Smooth muscle cell (in vitro differentiated cells): ENCODE measurements at regions not wholly inside any gene's neighbourhood (a gene's known extent, or its start where the extent isn't known, plus 50 kb on each side); places are given as distances from the start of the nearest gene placed in this dataset.

ENCODE experiments used
- DNase-seq: peaks from one replicate; lab custom pipeline; 2025; ENCODE audit not compliant: unreplicated experiment; lab: John Stamatoyannopoulos, UW
- H2AFZ ChIP-seq: fragments of 200-600 bp; sonication (generic); 2 replicates; pipeline ENCODE4 v1.6.0; 2016; ENCODE audit warnings: antibody characterized with exemption, low read depth, mild to moderate bottlenecking
- H3F3A ChIP-seq: fragments of 200-600 bp; sonication (generic); 2 replicates; pipeline ENCODE4 v1.6.0; 2017; ENCODE audit warnings: antibody characterized with exemption, low read depth
- H3K27ac ChIP-seq: fragments of 200-600 bp; sonication (generic); 2 replicates; pipeline ENCODE4 v1.5.1; 2016; ENCODE audit warnings: low read depth, mild to moderate bottlenecking
- H3K27me3 ChIP-seq: fragments of 200-600 bp; sonication (generic); 2 replicates; pipeline ENCODE4 v1.6.1; 2016; ENCODE audit warnings: low read depth, mild to moderate bottlenecking
- H3K36me3 ChIP-seq: fragments of 200-600 bp; sonication (generic); 2 replicates; pipeline ENCODE4 v1.5.1; 2016; ENCODE audit warnings: low read depth
- H3K4me1 ChIP-seq: fragments of 200-600 bp; sonication (generic); 2 replicates; pipeline ENCODE4 v1.5.1; 2016; ENCODE audit warnings: low read depth
- H3K4me2 ChIP-seq: fragments of 200-600 bp; sonication (generic); 2 replicates; pipeline ENCODE4 v1.6.0; 2016; ENCODE audit warnings: mild to moderate bottlenecking
- H3K4me3 ChIP-seq: fragments of 200-600 bp; sonication (generic); 2 replicates; pipeline ENCODE4 v1.5.1; 2016; ENCODE audit warnings: mild to moderate bottlenecking
- H3K79me2 ChIP-seq: fragments of 200-600 bp; sonication (generic); 2 replicates; pipeline ENCODE4 v1.6.0; 2016; ENCODE audit warnings: low read depth, mild to moderate bottlenecking
- H3K9ac ChIP-seq: fragments of 200-600 bp; sonication (generic); 2 replicates; pipeline ENCODE4 v1.6.0; 2016; ENCODE audit warnings: low read depth
- H3K9me3 ChIP-seq: fragments of 200-600 bp; sonication (generic); replicated peaks from 2 replicates; pipeline ENCODE4 v1.5.1; 2016; ENCODE audit warnings: low read depth
- H4K20me1 ChIP-seq: fragments of 200-600 bp; sonication (generic); 2 replicates; pipeline ENCODE4 v1.6.0; 2016; ENCODE audit warnings: low read depth
- WGBS: methylation state at CpG from one replicate; pipeline ENCODE4 v1.1.7; 2016; ENCODE audit warnings: low lambda C conversion rate; 5-methylcytosine and 5-hydroxymethylcytosine counted together
- TF ChIP-seq, protein P1 (sequence below): fragments of 200-600 bp; sonication (generic); IDR thresholded peaks from 2 replicates; pipeline ENCODE4 v1.5.1; 2017; ENCODE audit warnings: borderline replicate concordance, mild to moderate bottlenecking, antibody characterized with exemption; ENCODE audit not compliant: insufficient read depth, poor library complexity, severe bottlenecking

DNA sequence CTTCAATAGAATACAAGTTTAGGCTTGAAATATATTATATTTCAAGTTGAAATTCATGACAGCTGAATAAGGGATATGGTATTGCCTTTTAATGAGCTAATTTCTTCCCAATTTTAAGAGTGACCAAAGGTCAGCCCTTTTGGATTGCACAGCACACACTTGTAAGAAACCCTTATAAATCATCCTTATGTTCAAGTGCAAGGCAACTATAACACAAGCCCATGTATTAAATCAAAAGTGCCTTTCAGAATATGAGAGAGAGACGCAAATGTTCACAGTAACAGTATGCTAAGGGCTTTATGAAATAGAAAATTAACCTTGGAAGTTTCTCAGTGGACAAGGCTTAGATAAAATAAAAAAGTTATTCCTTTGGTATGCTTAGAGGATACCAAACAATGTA, 121.7 kb upstream of the PTPRK start:
- TF ChIP-seq, protein P1, sequence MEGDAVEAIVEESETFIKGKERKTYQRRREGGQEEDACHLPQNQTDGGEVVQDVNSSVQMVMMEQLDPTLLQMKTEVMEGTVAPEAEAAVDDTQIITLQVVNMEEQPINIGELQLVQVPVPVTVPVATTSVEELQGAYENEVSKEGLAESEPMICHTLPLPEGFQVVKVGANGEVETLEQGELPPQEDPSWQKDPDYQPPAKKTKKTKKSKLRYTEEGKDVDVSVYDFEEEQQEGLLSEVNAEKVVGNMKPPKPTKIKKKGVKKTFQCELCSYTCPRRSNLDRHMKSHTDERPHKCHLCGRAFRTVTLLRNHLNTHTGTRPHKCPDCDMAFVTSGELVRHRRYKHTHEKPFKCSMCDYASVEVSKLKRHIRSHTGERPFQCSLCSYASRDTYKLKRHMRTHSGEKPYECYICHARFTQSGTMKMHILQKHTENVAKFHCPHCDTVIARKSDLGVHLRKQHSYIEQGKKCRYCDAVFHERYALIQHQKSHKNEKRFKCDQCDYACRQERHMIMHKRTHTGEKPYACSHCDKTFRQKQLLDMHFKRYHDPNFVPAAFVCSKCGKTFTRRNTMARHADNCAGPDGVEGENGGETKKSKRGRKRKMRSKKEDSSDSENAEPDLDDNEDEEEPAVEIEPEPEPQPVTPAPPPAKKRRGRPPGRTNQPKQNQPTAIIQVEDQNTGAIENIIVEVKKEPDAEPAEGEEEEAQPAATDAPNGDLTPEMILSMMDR = no peak
- no peak overlapping the region for H3K27ac ChIP-seq
- no peak overlapping the region for H3K9ac ChIP-seq
- H3K27me3 ChIP-seq = no peaks in the 10 kb centered on the region
- WGBS = 98% methylated on average over 1 of the region's 1 CpG
- no peaks in the 10 kb centered on the region for H3K79me2 ChIP-seq
- no peaks in the 10 kb centered on the region for H3F3A ChIP-seq
- no peak overlapping the region for H3K4me2 ChIP-seq
- DNase-seq = no peak
- no peaks in the 10 kb centered on the region for H3K9me3 ChIP-seq
- H3K4me3 ChIP-seq = no peak overlapping the region
- H3K36me3 ChIP-seq = no peaks in the 10 kb centered on the region
- H2AFZ ChIP-seq = no peak overlapping the region
- no peaks in the 10 kb centered on the region for H3K4me1 ChIP-seq
- no peaks in the 10 kb centered on the region for H4K20me1 ChIP-seq

DNA sequence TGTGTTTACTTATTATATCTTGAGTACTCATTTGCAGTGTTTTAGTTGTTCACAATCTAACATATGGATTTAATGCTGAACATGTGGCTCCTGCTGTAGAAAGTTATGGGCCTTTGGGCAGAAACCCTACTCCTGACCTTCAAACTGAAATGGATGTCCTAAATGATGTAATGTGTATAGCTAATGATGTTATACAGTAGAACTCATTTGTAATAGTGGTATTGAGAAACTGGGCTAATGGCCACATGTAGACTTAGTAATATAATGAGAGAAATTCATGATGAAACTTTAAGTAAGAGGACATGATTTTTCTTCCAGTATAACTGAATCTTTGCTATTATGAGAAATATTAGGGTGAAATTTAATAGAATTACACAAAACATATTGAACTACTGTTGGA, 121.3 kb upstream of the PTPRK start:
- Histone ChIP-seq H4K20me1 (no peaks in the 10 kb centered on the region), H3K9ac (no peak overlapping the region), H3K79me2 (no peaks in the 10 kb centered on the region), H3K4me1 (no peaks in the 10 kb centered on the region), H3F3A (no peaks in the 10 kb centered on the region), H3K4me2 (no peak overlapping the region), H2AFZ (no peak overlapping the region), H3K4me3 (no peak overlapping the region), H3K27me3 (no peaks in the 10 kb centered on the region), H3K27ac (no peak overlapping the region), H3K36me3 (no peaks in the 10 kb centered on the region), H3K9me3 (no peaks in the 10 kb centered on the region)
- DNase-seq = no peak
- TF ChIP-seq, protein P1 = no peak

DNA sequence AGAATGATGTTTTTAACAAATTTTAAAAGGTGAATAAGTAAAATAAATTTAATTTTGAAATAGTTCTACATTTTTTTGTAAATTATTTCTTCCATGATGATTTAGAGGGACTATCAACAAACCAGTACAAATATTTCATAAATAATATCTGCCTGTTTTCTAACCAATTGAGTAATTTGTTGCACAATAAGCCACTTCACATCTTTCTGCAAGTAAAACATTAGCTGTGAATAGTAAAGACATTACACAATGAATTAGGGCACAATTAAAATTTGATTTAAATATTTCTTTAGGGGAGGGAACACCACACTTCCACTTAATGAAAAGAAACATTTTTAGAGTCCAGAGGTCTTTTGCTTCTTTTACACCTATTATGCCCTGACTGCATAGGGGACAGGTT, 118.4 kb upstream of the PTPRK start:
- TF ChIP-seq, protein P1 = no peak
- Histone ChIP-seq H4K20me1 (no peaks in the 10 kb centered on the region), H2AFZ (no peak overlapping the region), H3K4me2 (no peak overlapping the region), H3K27ac (no peak overlapping the region), H3K79me2 (no peaks in the 10 kb centered on the region), H3F3A (no peaks in the 10 kb centered on the region), H3K9me3 (no peaks in the 10 kb centered on the region), H3K36me3 (no peaks in the 10 kb centered on the region), H3K9ac (no peak overlapping the region), H3K4me1 (no peaks in the 10 kb centered on the region), H3K4me3 (no peak overlapping the region), H3K27me3 (no peaks in the 10 kb centered on the region)
- DNase-seq = no peak

DNA sequence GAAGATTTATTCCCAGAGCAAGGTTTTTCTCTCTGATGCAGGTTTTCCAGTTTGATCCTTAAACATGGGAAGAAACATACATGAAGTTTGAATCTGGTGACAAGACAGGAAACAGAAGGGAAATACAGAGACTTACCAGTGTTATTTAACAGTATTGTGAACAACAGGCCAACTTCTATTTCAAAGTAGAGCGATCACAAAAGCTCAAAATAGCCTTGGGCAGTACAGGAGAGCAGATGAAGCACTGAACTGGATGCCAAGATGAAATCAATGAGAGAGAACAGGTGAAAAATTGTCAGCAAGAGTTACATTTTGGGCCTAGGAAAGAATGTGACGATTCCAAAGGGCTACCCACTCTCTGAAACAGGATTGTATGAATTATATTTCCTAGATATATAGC, 114.8 kb upstream of the PTPRK start:
- Histone ChIP-seq H3K4me1 (no peaks in the 10 kb centered on the region), H3F3A (no peaks in the 10 kb centered on the region), H3K27ac (no peak overlapping the region), H2AFZ (no peak overlapping the region), H3K79me2 (no peaks in the 10 kb centered on the region), H4K20me1 (no peaks in the 10 kb centered on the region), H3K27me3 (no peaks in the 10 kb centered on the region), H3K36me3 (no peaks in the 10 kb centered on the region), H3K9ac (no peak overlapping the region), H3K4me3 (no peak overlapping the region), H3K9me3 (no peaks in the 10 kb centered on the region), H3K4me2 (no peak overlapping the region)
- TF ChIP-seq, protein P1 = no peak
- 87% methylated on average over 2 of the region's 2 CpGs for WGBS
- no peak for DNase-seq
